ENCODE measurements at regions not wholly inside any gene's neighbourhood (a gene's known extent, or its start where the extent isn't known, plus 50 kb on each side); places are given as distances from the start of the nearest gene placed in this dataset.

GRCh38 chr4:152077582-152077981 lies 316.8 kb upstream of the GATB start:
- TF ChIP-seq, protein P1, sequence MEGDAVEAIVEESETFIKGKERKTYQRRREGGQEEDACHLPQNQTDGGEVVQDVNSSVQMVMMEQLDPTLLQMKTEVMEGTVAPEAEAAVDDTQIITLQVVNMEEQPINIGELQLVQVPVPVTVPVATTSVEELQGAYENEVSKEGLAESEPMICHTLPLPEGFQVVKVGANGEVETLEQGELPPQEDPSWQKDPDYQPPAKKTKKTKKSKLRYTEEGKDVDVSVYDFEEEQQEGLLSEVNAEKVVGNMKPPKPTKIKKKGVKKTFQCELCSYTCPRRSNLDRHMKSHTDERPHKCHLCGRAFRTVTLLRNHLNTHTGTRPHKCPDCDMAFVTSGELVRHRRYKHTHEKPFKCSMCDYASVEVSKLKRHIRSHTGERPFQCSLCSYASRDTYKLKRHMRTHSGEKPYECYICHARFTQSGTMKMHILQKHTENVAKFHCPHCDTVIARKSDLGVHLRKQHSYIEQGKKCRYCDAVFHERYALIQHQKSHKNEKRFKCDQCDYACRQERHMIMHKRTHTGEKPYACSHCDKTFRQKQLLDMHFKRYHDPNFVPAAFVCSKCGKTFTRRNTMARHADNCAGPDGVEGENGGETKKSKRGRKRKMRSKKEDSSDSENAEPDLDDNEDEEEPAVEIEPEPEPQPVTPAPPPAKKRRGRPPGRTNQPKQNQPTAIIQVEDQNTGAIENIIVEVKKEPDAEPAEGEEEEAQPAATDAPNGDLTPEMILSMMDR (IDR thresholded peaks at IDR 0.05): no peak
- intact Hi-C loops (cut with micrococcal nuclease): no loop called here
- Histone ChIP-seq H3K4me1 (ENCODE audit: control insufficient read depth in 2 of 2, insufficient read depth in 2 of 2, low read length in 2 of 2) (peaks cover 16 to 17% of the 10 kb centered on the region in 2 donors), H4K20me1 (ENCODE audit: control insufficient read depth, insufficient read depth, low read length, poor library complexity, severe bottlenecking) (no peaks in the 10 kb centered on the region), H3K36me3 (replicated peaks in 1 of 2; ENCODE audit: control extremely low read depth in 1 of 2, control insufficient read depth in 1 of 2, extremely low read depth in 1 of 2, insufficient read depth in 2 of 2, low read length in 1 of 2) (no peaks in the 10 kb centered on the region), H2AFZ (ENCODE audit: insufficient read depth, low read depth, low read length, poor library complexity, severe bottlenecking) (peak overlapping the region; percentile 16), H3K27me3 (replicated peaks in 1 of 4; ENCODE audit: control extremely low read depth in 1 of 4, control insufficient read depth in 3 of 4, insufficient read depth in 4 of 4, low read length in 3 of 4) (no peaks in the 10 kb centered on the region), H3K9me3 (ENCODE audit: control extremely low read depth in 1 of 3, control insufficient read depth in 2 of 3, insufficient read depth in 1 of 3, low read length in 2 of 3) (peaks cover 0 to 4% (median 3%) of the 10 kb centered on the region in 3 donors), H3K79me2 (ENCODE audit: control insufficient read depth, insufficient read depth, low read length) (no peaks in the 10 kb centered on the region), H3K27ac (ENCODE audit: low read length in 2 of 2) (no peak overlapping the region), H3K9ac (ENCODE audit: low read length) (no peak overlapping the region), H3K4me3 (ENCODE audit: control extremely low read depth in 1 of 5, extremely low read depth in 1 of 5, insufficient read depth in 1 of 5, low read depth in 2 of 5, low read length in 4 of 5) (no peak overlapping the region), H3K4me2 (replicated peaks; ENCODE audit: low read depth, low read length, poor library complexity, severe bottlenecking) (no peak overlapping the region)
- ATAC-seq (ENCODE audit: low read depth) (no peak), DNase-seq (no peak)
- H3K9me3 Mint-ChIP-seq (ENCODE audit: insufficient read depth): peaks cover 6% of the 10 kb centered on the region
- 18% methylated on average over 1 of the region's 2 CpGs for WGBS (ENCODE audit: insufficient coverage)
- no peak overlapping the region for H3K27ac Mint-ChIP-seq
- H3K4me1 Mint-ChIP-seq: peaks cover 19% of the 10 kb centered on the region
- H3K4me3 Mint-ChIP-seq: no peak overlapping the region
- H3K27me3 Mint-ChIP-seq: peaks cover 4% of the 10 kb centered on the region
- CTCF ChIA-PET: interaction anchor here (0.5 kb wide), 1 partner anchor 20 kb away, joined by 3 read pairs; no protein-coding TSS in a partner anchor
- POLR2A ChIA-PET: no interaction called here

GRCh38 chr4:152075253-152075928 lies 314.6 kb upstream of the GATB start:
- intact Hi-C loops (cut with micrococcal nuclease): no loop called here
- peaks cover 10% of the 10 kb centered on the region for H3K4me1 Mint-ChIP-seq
- no peak overlapping the region for H3K9ac ChIP-seq (ENCODE audit: low read length)
- TF ChIP-seq, protein P1 (IDR thresholded peaks at IDR 0.05): no peak
- TF ChIP-seq EZH2 (IDR thresholded peaks at IDR 0.05; ENCODE audit: borderline replicate concordance, insufficient read depth, low read depth, low read length, poor library complexity, severe bottlenecking): no peak
- DNase-seq (no peak), ATAC-seq (ENCODE audit: low read depth) (no peak)
- H3K27me3 ChIP-seq (replicated peaks in 1 of 4; ENCODE audit: control extremely low read depth in 1 of 4, control insufficient read depth in 3 of 4, insufficient read depth in 4 of 4, low read length in 3 of 4): no peaks in the 10 kb centered on the region
- H3K4me1 ChIP-seq (ENCODE audit: control insufficient read depth in 2 of 2, insufficient read depth in 2 of 2, low read length in 2 of 2): peaks cover 11% of the 10 kb centered on the region in 2 donors
- H3K9me3 Mint-ChIP-seq (ENCODE audit: insufficient read depth): no peaks in the 10 kb centered on the region
- no peaks in the 10 kb centered on the region for H3K36me3 ChIP-seq (replicated peaks in 1 of 2; ENCODE audit: control extremely low read depth in 1 of 2, control insufficient read depth in 1 of 2, extremely low read depth in 1 of 2, insufficient read depth in 2 of 2, low read length in 1 of 2)
- H3K79me2 ChIP-seq (ENCODE audit: control insufficient read depth, insufficient read depth, low read length): no peaks in the 10 kb centered on the region
- no peak overlapping the region for H3K4me3 Mint-ChIP-seq
- peaks cover 4% of the 10 kb centered on the region for H3K27me3 Mint-ChIP-seq
- H3K27ac Mint-ChIP-seq: no peak overlapping the region
- H4K20me1 ChIP-seq (ENCODE audit: control insufficient read depth, insufficient read depth, low read length, poor library complexity, severe bottlenecking): no peaks in the 10 kb centered on the region
- ChIA-PET CTCF (no interaction called here), POLR2A (no interaction called here)
- no peaks in the 10 kb centered on the region for H3K9me3 ChIP-seq (ENCODE audit: control extremely low read depth in 1 of 3, control insufficient read depth in 2 of 3, insufficient read depth in 1 of 3, low read length in 2 of 3)
- no peak overlapping the region for H3K27ac ChIP-seq (ENCODE audit: low read length in 2 of 2)
- 80% methylated on average over 5 of the region's 8 CpGs for WGBS (ENCODE audit: insufficient coverage)
- H3K4me2 ChIP-seq (replicated peaks; ENCODE audit: low read depth, low read length, poor library complexity, severe bottlenecking): no peak overlapping the region
- no peak overlapping the region for H3K4me3 ChIP-seq (ENCODE audit: control extremely low read depth in 1 of 5, extremely low read depth in 1 of 5, insufficient read depth in 1 of 5, low read depth in 2 of 5, low read length in 4 of 5)
- H2AFZ ChIP-seq (ENCODE audit: insufficient read depth, low read depth, low read length, poor library complexity, severe bottlenecking): no peak overlapping the region

All from B cell (primary cell).